Panc1 (cell line): ENCODE measurements at regions not wholly inside any gene's neighbourhood (a gene's known extent, or its start where the extent isn't known, plus 50 kb on each side); places are given as distances from the start of the nearest gene placed in this dataset.

Source experiments
- ATAC-seq: fragments of 200-7000 bp; cut with Tn5 transposase; 2 replicates; pipeline ENCODE4 v1.9.1; 2020; ENCODE audit warnings: mild to moderate bottlenecking, moderate library complexity
- BruUV-seq: library from RNA; stranded (reverse); fragments of 400-500 nt; replicated peaks from 2 replicates; lab custom pipeline; 2021; lab: Mats Ljungman, UMichigan
- CTCF ChIA-PET: fragments of 300-600 bp; sonication (Branson Sonifier 250); formaldehyde crosslinking; loops from one replicate; lab custom pipeline; 2022; ENCODE audit warnings: antibody characterized with exemption; lab: Charles Lee
- POLR2A ChIA-PET: fragments of 300-600 bp; sonication (Branson Sonifier 250); formaldehyde crosslinking; loops from one replicate; lab custom pipeline; 2022; ENCODE audit warnings: antibody characterized with exemption; lab: Charles Lee
- DNase-seq: peaks from one replicate; pipeline ENCODE4 v3.0.0-alpha.2; 2010; ENCODE audit warnings: low read depth, low spot score
- H3K27ac ChIP-seq: 2 replicates; pipeline ENCODE4 v1.5.1; 2011; ENCODE audit warnings: mild to moderate bottlenecking, low read length, inconsistent platforms
- H3K27me3 ChIP-seq: fragments of 200-500 bp; sonication (Bioruptor generic); 2 replicates; pipeline ENCODE4 v1.6.0; 2014; ENCODE audit warnings: low read length, inconsistent platforms; ENCODE audit not compliant: control insufficient read depth, insufficient read depth
- H3K36me3 ChIP-seq: fragments of 200-500 bp; sonication (Bioruptor generic); 2 replicates; pipeline ENCODE4 v1.5.1; 2014; ENCODE audit warnings: inconsistent platforms, mild to moderate bottlenecking, low read length, moderate library complexity; ENCODE audit not compliant: control insufficient read depth, insufficient read depth
- H3K4me1 ChIP-seq: 2 replicates; pipeline ENCODE4 v1.5.1; 2011; ENCODE audit warnings: inconsistent platforms, mild to moderate bottlenecking, low read length, moderate library complexity; ENCODE audit not compliant: control insufficient read depth, insufficient read depth
- H3K4me3 ChIP-seq, 2 experiments: 2 replicates each; pipeline ENCODE4 v1.5.1; 2011 to 2012; ENCODE audit warnings: low read depth in 2 of 2, low read length in 2 of 2, mild to moderate bottlenecking in 2 of 2, inconsistent platforms in 1 of 2, moderate library complexity in 1 of 2
- H3K9me3 ChIP-seq: fragments of 200-500 bp; sonication (Bioruptor generic); 2 replicates; pipeline ENCODE4 v1.5.1; 2014; ENCODE audit warnings: low read depth, mild to moderate bottlenecking, inconsistent platforms, low read length, moderate library complexity; ENCODE audit not compliant: control insufficient read depth, insufficient read depth
- POLR2AphosphoS5 ChIP-seq: IDR thresholded peaks from 2 replicates; pipeline ENCODE4 v1.6.1; 2012; ENCODE audit warnings: mild to moderate bottlenecking, low read depth, low read length, moderate library complexity
- SIN3A ChIP-seq: IDR thresholded peaks from 2 replicates; pipeline ENCODE4 v1.6.1; 2012; ENCODE audit warnings: low read depth, mild to moderate bottlenecking, low read length, moderate library complexity, borderline replicate concordance; ENCODE audit not compliant: insufficient read depth
- TCF7L2 ChIP-seq: IDR thresholded peaks from 2 replicates; pipeline ENCODE4 v1.6.1; 2011; ENCODE audit warnings: mild to moderate bottlenecking, low read depth, low read length, inconsistent platforms
- in situ Hi-C: cut with HindIII; loops from 2 replicates; pipeline ENCODE4 v1.10.0; 2016; ENCODE audit warnings: low sequenced_read_pairs, low pct_unique_long_range_greater_than_20kb
- intact Hi-C: fragments of 100-400 bp; cut with micrococcal nuclease; formaldehyde crosslinking; loops from one replicate; pipeline ENCODE4 v1.10.0; 2022; ENCODE audit not compliant: unreplicated experiment
- TF ChIP-seq, protein P1 (sequence below), 2 experiments: IDR thresholded peaks; 2 replicates each; pipeline ENCODE4 v1.6.1; 2011 to 2012; ENCODE audit warnings: low read depth in 2 of 2, control low read depth in 1 of 2, low read length in 1 of 2, mild to moderate bottlenecking in 1 of 2, moderate library complexity in 1 of 2; ENCODE audit not compliant: insufficient read depth in 1 of 2
- TF ChIP-seq, protein P2 (sequence below): fragments of 450-650 bp; IDR thresholded peaks from 2 replicates; pipeline ENCODE4 v1.5.1; 2017; ENCODE audit warnings: mild to moderate bottlenecking

DNA sequence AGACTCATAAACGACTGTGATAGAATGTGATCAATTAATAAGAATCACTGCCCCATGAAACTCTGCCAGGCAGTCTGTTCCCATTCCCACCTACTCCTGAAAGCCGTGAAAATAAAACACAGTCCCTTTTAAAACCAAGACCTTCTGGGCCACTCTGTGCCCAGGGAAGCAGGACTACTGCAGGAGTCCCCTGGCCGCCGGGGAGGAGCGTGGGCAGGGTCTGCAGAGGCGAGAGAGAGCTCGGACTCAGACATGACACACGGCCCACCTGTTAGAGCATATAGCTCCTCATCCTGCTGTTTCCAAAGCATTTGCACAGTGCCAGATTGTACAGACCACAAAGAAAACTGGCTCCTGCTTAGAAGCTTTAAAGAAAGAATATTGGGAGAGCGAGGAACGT, 400.5 kb downstream of the SHANK2 start:
- H3K27ac ChIP-seq = no peak overlapping the region
- DNase-seq (no peak), ATAC-seq (no peak)
- no TSS peak for BruUV-seq
- in situ Hi-C loops (no loop called here), intact Hi-C loops (no loop called here)
- H3K36me3 ChIP-seq = no peaks in the 10 kb centered on the region
- no peak for TF ChIP-seq SIN3A
- no peak for TF ChIP-seq POLR2AphosphoS5
- TF ChIP-seq, protein P1, sequence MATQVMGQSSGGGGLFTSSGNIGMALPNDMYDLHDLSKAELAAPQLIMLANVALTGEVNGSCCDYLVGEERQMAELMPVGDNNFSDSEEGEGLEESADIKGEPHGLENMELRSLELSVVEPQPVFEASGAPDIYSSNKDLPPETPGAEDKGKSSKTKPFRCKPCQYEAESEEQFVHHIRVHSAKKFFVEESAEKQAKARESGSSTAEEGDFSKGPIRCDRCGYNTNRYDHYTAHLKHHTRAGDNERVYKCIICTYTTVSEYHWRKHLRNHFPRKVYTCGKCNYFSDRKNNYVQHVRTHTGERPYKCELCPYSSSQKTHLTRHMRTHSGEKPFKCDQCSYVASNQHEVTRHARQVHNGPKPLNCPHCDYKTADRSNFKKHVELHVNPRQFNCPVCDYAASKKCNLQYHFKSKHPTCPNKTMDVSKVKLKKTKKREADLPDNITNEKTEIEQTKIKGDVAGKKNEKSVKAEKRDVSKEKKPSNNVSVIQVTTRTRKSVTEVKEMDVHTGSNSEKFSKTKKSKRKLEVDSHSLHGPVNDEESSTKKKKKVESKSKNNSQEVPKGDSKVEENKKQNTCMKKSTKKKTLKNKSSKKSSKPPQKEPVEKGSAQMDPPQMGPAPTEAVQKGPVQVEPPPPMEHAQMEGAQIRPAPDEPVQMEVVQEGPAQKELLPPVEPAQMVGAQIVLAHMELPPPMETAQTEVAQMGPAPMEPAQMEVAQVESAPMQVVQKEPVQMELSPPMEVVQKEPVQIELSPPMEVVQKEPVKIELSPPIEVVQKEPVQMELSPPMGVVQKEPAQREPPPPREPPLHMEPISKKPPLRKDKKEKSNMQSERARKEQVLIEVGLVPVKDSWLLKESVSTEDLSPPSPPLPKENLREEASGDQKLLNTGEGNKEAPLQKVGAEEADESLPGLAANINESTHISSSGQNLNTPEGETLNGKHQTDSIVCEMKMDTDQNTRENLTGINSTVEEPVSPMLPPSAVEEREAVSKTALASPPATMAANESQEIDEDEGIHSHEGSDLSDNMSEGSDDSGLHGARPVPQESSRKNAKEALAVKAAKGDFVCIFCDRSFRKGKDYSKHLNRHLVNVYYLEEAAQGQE (IDR thresholded peaks at IDR 0.05; ENCODE audit: insufficient read depth in 1 of 2, low read depth in 2 of 2, low read length in 1 of 2) = no peak
- ChIA-PET POLR2A (no interaction called here), CTCF (no interaction called here)
- no peaks in the 10 kb centered on the region for H3K9me3 ChIP-seq
- H3K4me1 ChIP-seq = no peaks in the 10 kb centered on the region
- no peak overlapping the region for H3K4me3 ChIP-seq
- H3K27me3 ChIP-seq = peaks cover 5% of the 10 kb centered on the region; the same call in 1 of the 2 replicates

DNA sequence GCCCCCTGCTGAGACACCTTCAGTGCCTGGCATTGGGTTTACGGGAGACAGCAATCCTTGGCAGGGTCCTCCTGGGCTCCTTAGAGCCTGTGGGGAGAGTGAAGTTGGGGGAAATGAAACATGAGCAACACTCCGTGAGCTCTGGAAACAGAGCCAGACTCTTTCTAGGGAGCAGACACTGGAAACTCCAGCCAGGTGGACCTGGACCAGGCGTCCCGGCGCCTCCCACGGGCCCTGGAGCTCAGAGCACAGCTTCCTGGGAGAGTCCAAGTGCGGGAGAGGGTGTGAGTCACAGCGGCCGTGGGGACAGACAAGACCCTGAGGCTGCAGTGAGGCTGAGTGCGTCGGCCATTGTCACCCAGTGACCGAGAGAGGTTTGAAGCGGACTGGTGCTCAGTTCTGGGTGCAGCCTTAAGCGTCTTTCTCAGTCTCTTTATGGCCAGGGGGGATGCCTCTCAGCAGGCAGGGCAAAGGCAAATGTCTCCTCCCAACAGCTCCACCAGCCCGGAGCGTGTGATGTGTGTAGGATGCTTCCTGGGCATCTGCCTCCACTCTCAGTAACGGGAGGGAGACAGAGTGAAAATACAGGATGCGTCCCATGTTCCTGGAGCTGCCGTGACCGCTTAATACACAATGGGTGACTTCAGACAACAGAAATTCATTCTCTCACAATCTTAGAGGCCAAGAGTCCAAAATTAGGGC, 399.2 kb downstream of the SHANK2 start:
- Histone ChIP-seq H3K9me3 (no peaks in the 10 kb centered on the region), H3K4me1 (no peaks in the 10 kb centered on the region), H3K27ac (no peak overlapping the region), H3K27me3 (peaks cover 5% of the 10 kb centered on the region; the same call in 1 of the 2 replicates), H3K4me3 (no peak overlapping the region), H3K36me3 (no peaks in the 10 kb centered on the region)
- ChIA-PET POLR2A (no interaction called here), CTCF (no interaction called here)
- in situ Hi-C loops (no loop called here), intact Hi-C loops (no loop called here)
- no peak for ATAC-seq
- BruUV-seq = no TSS peak
- DNase-seq = no peak
- TF ChIP-seq, protein P2, sequence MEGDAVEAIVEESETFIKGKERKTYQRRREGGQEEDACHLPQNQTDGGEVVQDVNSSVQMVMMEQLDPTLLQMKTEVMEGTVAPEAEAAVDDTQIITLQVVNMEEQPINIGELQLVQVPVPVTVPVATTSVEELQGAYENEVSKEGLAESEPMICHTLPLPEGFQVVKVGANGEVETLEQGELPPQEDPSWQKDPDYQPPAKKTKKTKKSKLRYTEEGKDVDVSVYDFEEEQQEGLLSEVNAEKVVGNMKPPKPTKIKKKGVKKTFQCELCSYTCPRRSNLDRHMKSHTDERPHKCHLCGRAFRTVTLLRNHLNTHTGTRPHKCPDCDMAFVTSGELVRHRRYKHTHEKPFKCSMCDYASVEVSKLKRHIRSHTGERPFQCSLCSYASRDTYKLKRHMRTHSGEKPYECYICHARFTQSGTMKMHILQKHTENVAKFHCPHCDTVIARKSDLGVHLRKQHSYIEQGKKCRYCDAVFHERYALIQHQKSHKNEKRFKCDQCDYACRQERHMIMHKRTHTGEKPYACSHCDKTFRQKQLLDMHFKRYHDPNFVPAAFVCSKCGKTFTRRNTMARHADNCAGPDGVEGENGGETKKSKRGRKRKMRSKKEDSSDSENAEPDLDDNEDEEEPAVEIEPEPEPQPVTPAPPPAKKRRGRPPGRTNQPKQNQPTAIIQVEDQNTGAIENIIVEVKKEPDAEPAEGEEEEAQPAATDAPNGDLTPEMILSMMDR = no peak
- TF ChIP-seq, protein P1 (IDR thresholded peaks at IDR 0.05; ENCODE audit: insufficient read depth in 1 of 2, low read depth in 2 of 2, low read length in 1 of 2) = no peak
- TF ChIP-seq POLR2AphosphoS5 (no peak), TCF7L2 (no peak), SIN3A (no peak)
